OCI-LY3 (cell line): ENCODE measurements at regions not wholly inside any gene's neighbourhood (a gene's known extent, or its start where the extent isn't known, plus 50 kb on each side); places are given as distances from the start of the nearest gene placed in this dataset.

Experiments
- EZH2phosphoT487 ChIP-seq: fragments of 200-600 bp; shearing (Covaris generic); IDR thresholded peaks from 2 replicates; pipeline ENCODE4 v1.6.1; 2018; ENCODE audit warnings: antibody characterized with exemption, mixed run types, low read depth
- TF ChIP-seq, protein P1 (sequence below): fragments of 200-600, 300-600 bp; sonication (generic); IDR thresholded peaks from 2 replicates; pipeline ENCODE4 v1.5.1; 2014; ENCODE audit warnings: antibody characterized with exemption, low read length, low read depth

DNA sequence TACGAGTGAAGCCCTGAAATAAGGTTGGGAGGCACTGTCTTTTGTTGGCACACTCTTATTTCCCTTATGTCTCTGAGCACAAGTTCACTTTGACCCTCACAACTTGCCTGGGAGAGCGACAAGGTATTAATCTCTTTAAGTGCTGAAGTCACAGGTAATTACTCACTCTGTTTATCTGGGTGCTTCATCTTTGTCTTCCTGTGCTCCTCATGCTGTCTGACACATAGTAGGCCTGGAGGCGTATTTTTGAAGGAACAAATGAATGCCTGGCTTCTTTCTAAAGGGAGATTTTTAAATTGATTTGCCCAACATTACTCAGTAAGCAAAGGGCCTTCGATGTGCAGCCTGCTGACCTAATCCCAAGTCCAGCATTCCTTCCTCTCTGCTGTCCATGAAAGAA lies 507.1 kb upstream of the TNP1 start:
- TF ChIP-seq, protein P1, sequence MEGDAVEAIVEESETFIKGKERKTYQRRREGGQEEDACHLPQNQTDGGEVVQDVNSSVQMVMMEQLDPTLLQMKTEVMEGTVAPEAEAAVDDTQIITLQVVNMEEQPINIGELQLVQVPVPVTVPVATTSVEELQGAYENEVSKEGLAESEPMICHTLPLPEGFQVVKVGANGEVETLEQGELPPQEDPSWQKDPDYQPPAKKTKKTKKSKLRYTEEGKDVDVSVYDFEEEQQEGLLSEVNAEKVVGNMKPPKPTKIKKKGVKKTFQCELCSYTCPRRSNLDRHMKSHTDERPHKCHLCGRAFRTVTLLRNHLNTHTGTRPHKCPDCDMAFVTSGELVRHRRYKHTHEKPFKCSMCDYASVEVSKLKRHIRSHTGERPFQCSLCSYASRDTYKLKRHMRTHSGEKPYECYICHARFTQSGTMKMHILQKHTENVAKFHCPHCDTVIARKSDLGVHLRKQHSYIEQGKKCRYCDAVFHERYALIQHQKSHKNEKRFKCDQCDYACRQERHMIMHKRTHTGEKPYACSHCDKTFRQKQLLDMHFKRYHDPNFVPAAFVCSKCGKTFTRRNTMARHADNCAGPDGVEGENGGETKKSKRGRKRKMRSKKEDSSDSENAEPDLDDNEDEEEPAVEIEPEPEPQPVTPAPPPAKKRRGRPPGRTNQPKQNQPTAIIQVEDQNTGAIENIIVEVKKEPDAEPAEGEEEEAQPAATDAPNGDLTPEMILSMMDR = no peak
- no peak for TF ChIP-seq EZH2phosphoT487
